ENCODE measurements at regions not wholly inside any gene's neighbourhood (a gene's known extent, or its start where the extent isn't known, plus 50 kb on each side); places are given as distances from the start of the nearest gene placed in this dataset.

DNA sequence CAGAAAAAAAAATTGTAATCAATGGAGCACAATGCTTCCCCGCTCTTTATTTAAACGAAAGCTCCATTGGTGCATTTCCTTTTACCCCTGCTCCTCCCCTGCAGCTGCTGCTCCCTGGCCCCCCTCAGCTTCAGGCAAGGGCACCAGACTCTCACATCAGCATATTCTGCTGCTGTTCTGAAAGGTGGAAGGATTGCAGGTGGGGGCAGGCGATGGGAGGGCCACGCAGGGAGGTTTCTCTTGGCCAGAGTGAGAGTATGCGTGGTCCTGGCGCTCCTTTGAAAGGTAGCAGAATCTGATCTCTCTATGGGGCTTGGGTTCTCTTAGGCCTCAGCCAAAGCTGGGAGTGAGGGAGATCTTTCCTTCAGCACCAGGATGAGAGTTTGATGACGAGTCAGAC is 240.9 kb upstream of the CADM1 start:
- no peak overlapping the region for H3K4me3 ChIP-seq
- DNase-seq (ENCODE audit: low spot score) (peak; percentile 21), ATAC-seq (peak; percentile 71)
- H3K27ac Mint-ChIP-seq, result no peak overlapping the region
- H3K4me1 ChIP-seq (ENCODE audit: insufficient read depth), result peaks cover 22% of the 10 kb centered on the region
- TF ChIP-seq, protein P1, sequence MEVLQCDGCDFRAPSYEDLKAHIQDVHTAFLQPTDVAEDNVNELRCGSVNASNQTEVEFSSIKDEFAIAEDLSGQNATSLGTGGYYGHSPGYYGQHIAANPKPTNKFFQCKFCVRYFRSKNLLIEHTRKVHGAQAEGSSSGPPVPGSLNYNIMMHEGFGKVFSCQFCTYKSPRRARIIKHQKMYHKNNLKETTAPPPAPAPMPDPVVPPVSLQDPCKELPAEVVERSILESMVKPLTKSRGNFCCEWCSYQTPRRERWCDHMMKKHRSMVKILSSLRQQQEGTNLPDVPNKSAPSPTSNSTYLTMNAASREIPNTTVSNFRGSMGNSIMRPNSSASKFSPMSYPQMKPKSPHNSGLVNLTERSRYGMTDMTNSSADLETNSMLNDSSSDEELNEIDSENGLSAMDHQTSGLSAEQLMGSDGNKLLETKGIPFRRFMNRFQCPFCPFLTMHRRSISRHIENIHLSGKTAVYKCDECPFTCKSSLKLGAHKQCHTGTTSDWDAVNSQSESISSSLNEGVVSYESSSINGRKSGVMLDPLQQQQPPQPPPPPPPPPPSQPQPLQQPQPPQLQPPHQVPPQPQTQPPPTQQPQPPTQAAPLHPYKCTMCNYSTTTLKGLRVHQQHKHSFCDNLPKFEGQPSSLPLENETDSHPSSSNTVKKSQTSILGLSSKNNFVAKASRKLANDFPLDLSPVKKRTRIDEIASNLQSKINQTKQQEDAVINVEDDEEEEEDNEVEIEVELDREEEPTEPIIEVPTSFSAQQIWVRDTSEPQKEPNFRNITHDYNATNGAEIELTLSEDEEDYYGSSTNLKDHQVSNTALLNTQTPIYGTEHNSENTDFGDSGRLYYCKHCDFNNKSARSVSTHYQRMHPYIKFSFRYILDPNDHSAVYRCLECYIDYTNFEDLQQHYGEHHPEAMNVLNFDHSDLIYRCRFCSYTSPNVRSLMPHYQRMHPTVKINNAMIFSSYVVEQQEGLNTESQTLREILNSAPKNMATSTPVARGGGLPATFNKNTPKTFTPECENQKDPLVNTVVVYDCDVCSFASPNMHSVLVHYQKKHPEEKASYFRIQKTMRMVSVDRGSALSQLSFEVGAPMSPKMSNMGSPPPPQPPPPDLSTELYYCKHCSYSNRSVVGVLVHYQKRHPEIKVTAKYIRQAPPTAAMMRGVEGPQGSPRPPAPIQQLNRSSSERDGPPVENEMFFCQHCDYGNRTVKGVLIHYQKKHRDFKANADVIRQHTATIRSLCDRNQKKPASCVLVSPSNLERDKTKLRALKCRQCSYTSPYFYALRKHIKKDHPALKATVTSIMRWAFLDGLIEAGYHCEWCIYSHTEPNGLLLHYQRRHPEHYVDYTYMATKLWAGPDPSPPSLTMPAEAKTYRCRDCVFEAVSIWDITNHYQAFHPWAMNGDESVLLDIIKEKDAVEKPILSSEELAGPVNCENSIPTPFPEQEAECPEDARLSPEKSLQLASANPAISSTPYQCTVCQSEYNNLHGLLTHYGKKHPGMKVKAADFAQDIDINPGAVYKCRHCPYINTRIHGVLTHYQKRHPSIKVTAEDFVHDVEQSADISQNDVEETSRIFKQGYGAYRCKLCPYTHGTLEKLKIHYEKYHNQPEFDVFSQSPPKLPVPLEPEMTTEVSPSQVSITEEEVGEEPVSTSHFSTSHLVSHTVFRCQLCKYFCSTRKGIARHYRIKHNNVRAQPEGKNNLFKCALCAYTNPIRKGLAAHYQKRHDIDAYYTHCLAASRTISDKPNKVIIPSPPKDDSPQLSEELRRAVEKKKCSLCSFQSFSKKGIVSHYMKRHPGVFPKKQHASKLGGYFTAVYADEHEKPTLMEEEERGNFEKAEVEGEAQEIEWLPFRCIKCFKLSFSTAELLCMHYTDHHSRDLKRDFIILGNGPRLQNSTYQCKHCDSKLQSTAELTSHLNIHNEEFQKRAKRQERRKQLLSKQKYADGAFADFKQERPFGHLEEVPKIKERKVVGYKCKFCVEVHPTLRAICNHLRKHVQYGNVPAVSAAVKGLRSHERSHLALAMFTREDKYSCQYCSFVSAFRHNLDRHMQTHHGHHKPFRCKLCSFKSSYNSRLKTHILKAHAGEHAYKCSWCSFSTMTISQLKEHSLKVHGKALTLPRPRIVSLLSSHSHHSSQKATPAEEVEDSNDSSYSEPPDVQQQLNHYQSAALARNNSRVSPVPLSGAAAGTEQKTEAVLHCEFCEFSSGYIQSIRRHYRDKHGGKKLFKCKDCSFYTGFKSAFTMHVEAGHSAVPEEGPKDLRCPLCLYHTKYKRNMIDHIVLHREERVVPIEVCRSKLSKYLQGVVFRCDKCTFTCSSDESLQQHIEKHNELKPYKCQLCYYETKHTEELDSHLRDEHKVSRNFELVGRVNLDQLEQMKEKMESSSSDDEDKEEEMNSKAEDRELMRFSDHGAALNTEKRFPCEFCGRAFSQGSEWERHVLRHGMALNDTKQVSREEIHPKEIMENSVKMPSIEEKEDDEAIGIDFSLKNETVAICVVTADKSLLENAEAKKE (CRISPR knock-in tag; IDR thresholded peaks at IDR 0.05), result no peak
- TF ChIP-seq STAT1 (IDR thresholded peaks at IDR 0.05; ENCODE audit: unreplicated experiment), result no peak
- 0 out of 2 replicates have a peak, but pooled peaks cover 2% of the 10 kb centered on the region for H3K9me2 ChIP-seq (ENCODE audit: insufficient read depth)
- no peaks in the 10 kb centered on the region for H3F3A ChIP-seq (replicated peaks; ENCODE audit: low read depth)
- peaks cover 33% of the 10 kb centered on the region for H3K4me1 Mint-ChIP-seq
- no peaks in the 10 kb centered on the region for H3K36me3 ChIP-seq (ENCODE audit: insufficient read depth)
- H3K27ac ChIP-seq (ENCODE audit: low read depth), result no peak overlapping the region
- peaks cover 20% of the 10 kb centered on the region for H3K27me3 Mint-ChIP-seq (ENCODE audit: insufficient read depth, low read depth, poor library complexity)
- H3K4me3 Mint-ChIP-seq, result no peak overlapping the region
- H2AFZ ChIP-seq, result peak overlapping the region; percentile 74
- no peaks in the 10 kb centered on the region for H3K9me3 Mint-ChIP-seq
- no peaks in the 10 kb centered on the region for H3K36me3 Mint-ChIP-seq (ENCODE audit: low read depth)
- H3K4me2 ChIP-seq, result peak overlapping the region; percentile 54; the same call in 1 of the 2 replicates
- no peaks in the 10 kb centered on the region for H3K79me2 ChIP-seq (replicated peaks; ENCODE audit: insufficient read depth)
- H3K27me3 ChIP-seq (ENCODE audit: insufficient read depth), result no peaks in the 10 kb centered on the region; the same call in 1 of the 2 replicates
- no peaks in the 10 kb centered on the region for H4K20me1 ChIP-seq (replicated peaks; ENCODE audit: insufficient read depth)

DNA sequence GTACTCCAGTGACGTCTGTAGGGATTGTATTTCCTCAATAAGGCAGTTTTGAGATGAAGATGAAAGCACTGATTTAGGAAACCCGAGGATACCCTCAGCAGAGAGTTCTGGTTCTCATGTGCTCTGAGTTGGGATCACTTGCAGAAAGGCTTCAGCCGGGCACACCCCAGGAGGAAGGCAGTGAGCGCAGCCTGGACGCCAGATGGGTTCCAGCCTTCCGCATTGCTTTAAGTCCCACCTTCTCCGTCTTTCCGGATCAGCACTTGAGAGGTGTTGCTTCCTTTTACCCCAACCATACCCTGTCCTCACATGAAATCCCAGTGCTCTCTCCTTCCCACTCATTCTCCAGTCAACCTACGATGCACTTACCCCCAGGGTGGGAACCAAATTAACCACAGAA is 239.5 kb upstream of the CADM1 start:
- no peaks in the 10 kb centered on the region for H3F3A ChIP-seq (replicated peaks; ENCODE audit: low read depth)
- no peaks in the 10 kb centered on the region; the same call in 1 of the 2 replicates for H3K27me3 ChIP-seq (ENCODE audit: insufficient read depth)
- no peak for ATAC-seq
- peaks cover 31% of the 10 kb centered on the region for H3K4me1 ChIP-seq (ENCODE audit: insufficient read depth)
- no peaks in the 10 kb centered on the region for H3K36me3 ChIP-seq (ENCODE audit: insufficient read depth)
- Mint-ChIP-seq H3K9me3 (no peaks in the 10 kb centered on the region), H3K4me1 (peaks cover 42% of the 10 kb centered on the region), H3K4me3 (no peak overlapping the region), H3K36me3 (ENCODE audit: low read depth) (no peaks in the 10 kb centered on the region), H3K27me3 (ENCODE audit: insufficient read depth, low read depth, poor library complexity) (peaks cover 18% of the 10 kb centered on the region), H3K27ac (no peak overlapping the region)
- H3K4me3 ChIP-seq, result no peak overlapping the region
- 0 out of 2 replicates have a peak, but pooled peaks cover 2% of the 10 kb centered on the region for H3K9me2 ChIP-seq (ENCODE audit: insufficient read depth)
- DNase-seq (ENCODE audit: low spot score), result no peak
- H4K20me1 ChIP-seq (replicated peaks; ENCODE audit: insufficient read depth), result no peaks in the 10 kb centered on the region
- H3K79me2 ChIP-seq (replicated peaks; ENCODE audit: insufficient read depth), result no peaks in the 10 kb centered on the region
- H3K27ac ChIP-seq (ENCODE audit: low read depth), result no peak overlapping the region
- H3K4me2 ChIP-seq, result no peak overlapping the region
- TF ChIP-seq NANOG (IDR thresholded peaks at IDR 0.05; ENCODE audit: borderline replicate concordance) (no peak), ZNF114 (CRISPR knock-in tag; IDR thresholded peaks at IDR 0.05) (no peak), EZH2phosphoT487 (IDR thresholded peaks at IDR 0.05; ENCODE audit: unreplicated experiment) (no peak), JUNB (IDR thresholded peaks at IDR 0.05; ENCODE audit: unreplicated experiment) (no peak), ZNF331 (CRISPR knock-in tag; IDR thresholded peaks at IDR 0.05; ENCODE audit: low read depth) (no peak), STAT1 (IDR thresholded peaks at IDR 0.05; ENCODE audit: unreplicated experiment) (no peak), POLR2AphosphoS5 (IDR thresholded peaks at IDR 0.05; ENCODE audit: low read depth) (no peak)
- no peak overlapping the region for H2AFZ ChIP-seq
